Body of pancreas (tissue), 4 donors: ENCODE measurements at regions not wholly inside any gene's neighbourhood (a gene's known extent, or its start where the extent isn't known, plus 50 kb on each side); places are given as distances from the start of the nearest gene placed in this dataset.

Experiments used
- POLR2A ChIP-seq, 3 donors: fragments of 450-650 bp; IDR thresholded peaks; one replicate each; pipeline ENCODE4 v1.6.1; 2016; ENCODE audit warnings: antibody characterized with exemption in 3 of 3, mild to moderate bottlenecking in 2 of 3
- TF ChIP-seq, protein P1 (sequence below), 7 experiments: fragments of 450-650 bp in 4 of 7; fragments of 200-600 bp in 3 of 7; sonication (generic) in 3 of 7; IDR thresholded peaks; one replicate each; pipeline ENCODE4 v1.5.1; 2016 to 2019; ENCODE audit warnings: antibody characterized with exemption in 7 of 7

DNA sequence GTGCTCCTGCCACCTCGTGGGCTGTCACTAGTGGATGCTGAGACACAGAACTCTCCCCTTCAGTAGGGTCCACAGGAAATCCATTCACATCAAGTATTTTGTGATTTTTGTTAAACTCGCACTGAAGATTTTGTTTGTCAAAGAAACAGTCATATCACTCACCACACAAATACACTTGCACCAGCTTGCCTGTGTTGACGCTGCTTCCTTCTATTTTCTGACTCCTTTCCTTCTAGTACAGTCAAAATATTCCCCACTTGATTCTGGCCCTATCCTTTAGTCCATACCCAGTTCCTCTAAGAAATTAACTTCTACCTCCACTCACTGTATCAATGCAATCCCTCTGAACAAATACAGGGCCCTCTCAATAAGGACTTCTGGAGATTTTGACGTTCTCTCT lies 213.2 kb upstream of the ARL4C start:
- TF ChIP-seq POLR2A (IDR thresholded peaks at IDR 0.05): no peak
- TF ChIP-seq, protein P1, sequence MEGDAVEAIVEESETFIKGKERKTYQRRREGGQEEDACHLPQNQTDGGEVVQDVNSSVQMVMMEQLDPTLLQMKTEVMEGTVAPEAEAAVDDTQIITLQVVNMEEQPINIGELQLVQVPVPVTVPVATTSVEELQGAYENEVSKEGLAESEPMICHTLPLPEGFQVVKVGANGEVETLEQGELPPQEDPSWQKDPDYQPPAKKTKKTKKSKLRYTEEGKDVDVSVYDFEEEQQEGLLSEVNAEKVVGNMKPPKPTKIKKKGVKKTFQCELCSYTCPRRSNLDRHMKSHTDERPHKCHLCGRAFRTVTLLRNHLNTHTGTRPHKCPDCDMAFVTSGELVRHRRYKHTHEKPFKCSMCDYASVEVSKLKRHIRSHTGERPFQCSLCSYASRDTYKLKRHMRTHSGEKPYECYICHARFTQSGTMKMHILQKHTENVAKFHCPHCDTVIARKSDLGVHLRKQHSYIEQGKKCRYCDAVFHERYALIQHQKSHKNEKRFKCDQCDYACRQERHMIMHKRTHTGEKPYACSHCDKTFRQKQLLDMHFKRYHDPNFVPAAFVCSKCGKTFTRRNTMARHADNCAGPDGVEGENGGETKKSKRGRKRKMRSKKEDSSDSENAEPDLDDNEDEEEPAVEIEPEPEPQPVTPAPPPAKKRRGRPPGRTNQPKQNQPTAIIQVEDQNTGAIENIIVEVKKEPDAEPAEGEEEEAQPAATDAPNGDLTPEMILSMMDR (IDR thresholded peaks at IDR 0.05): no peak
